Endodermal cell (in vitro differentiated cells): ENCODE measurements at regions not wholly inside any gene's neighbourhood (a gene's known extent, or its start where the extent isn't known, plus 50 kb on each side); places are given as distances from the start of the nearest gene placed in this dataset.

ENCODE experiments used
- DNase-seq: peaks from one replicate; pipeline ENCODE4 v3.0.0-alpha.2; 2017
- H3K27ac ChIP-seq: 2 replicates; pipeline ENCODE4 v1.5.1; 2013; ENCODE audit warnings: mild to moderate bottlenecking, low read depth, low read length, moderate library complexity
- H3K27me3 ChIP-seq: 2 replicates; pipeline ENCODE4 v1.6.1; 2013; ENCODE audit warnings: mild to moderate bottlenecking, low read length, moderate library complexity; ENCODE audit not compliant: insufficient read depth, control insufficient read depth, poor library complexity, severe bottlenecking
- H3K36me3 ChIP-seq: 2 replicates; pipeline ENCODE4 v1.7.0; 2013; ENCODE audit warnings: mild to moderate bottlenecking, low read length, moderate library complexity; ENCODE audit not compliant: control insufficient read depth, insufficient read depth
- H3K4me1 ChIP-seq: one replicate; pipeline ENCODE4 v1.7.0; 2013; ENCODE audit warnings: low read length; ENCODE audit not compliant: control insufficient read depth, insufficient read depth
- H3K4me3 ChIP-seq: 2 replicates; pipeline ENCODE4 v1.5.1; 2013; ENCODE audit warnings: mild to moderate bottlenecking, low read length, moderate library complexity
- H3K9ac ChIP-seq: 2 replicates; pipeline ENCODE4 v1.6.1; 2013; ENCODE audit warnings: mild to moderate bottlenecking, low read length, moderate library complexity; ENCODE audit not compliant: poor library complexity, severe bottlenecking; ENCODE audit errors: extremely low read depth
- H3K9me3 ChIP-seq: 2 replicates; pipeline ENCODE4 v1.6.1; 2013; ENCODE audit warnings: mild to moderate bottlenecking, low read length, moderate library complexity; ENCODE audit not compliant: control insufficient read depth
- H3K27ac Mint-ChIP-seq: 2 replicates; pipeline ENCODE4 v1.8.0; 2020; ENCODE audit warnings: mixed read lengths
- H3K27me3 Mint-ChIP-seq: 2 replicates; pipeline ENCODE4 v1.8.0; 2021; ENCODE audit warnings: mild to moderate bottlenecking, mixed read lengths; ENCODE audit not compliant: insufficient read depth
- H3K36me3 Mint-ChIP-seq: 2 replicates; pipeline ENCODE4 v1.8.0; 2020; ENCODE audit warnings: low read depth, mixed read lengths
- H3K4me1 Mint-ChIP-seq: 2 replicates; pipeline ENCODE4 v1.8.0; 2020; ENCODE audit warnings: mixed read lengths
- H3K4me3 Mint-ChIP-seq: 2 replicates; pipeline ENCODE4 v1.8.0; 2020; ENCODE audit warnings: mild to moderate bottlenecking, moderate library complexity, mixed read lengths
- H3K9me3 Mint-ChIP-seq: 2 replicates; pipeline ENCODE4 v1.8.0; 2020; ENCODE audit warnings: mild to moderate bottlenecking, mixed read lengths
- WGBS, 2 experiments: methylation state at CpG; one replicate each; pipeline versions ENCODE4 v1.1.5 to v1.1.7; 2013; ENCODE audit warnings: missing lambda C conversion rate in 2 of 2, mixed read lengths in 1 of 2; ENCODE audit not compliant: insufficient coverage in 1 of 2, insufficient read length in 1 of 2; 5-methylcytosine and 5-hydroxymethylcytosine counted together
- TF ChIP-seq, protein P1 (sequence below): fragments of 200-600 bp; sonication (generic); conservative IDR thresholded peaks from 2 replicates; pipeline ENCODE4 v1.5.0; 2021; ENCODE audit warnings: antibody characterized with exemption, mild to moderate bottlenecking

DNA sequence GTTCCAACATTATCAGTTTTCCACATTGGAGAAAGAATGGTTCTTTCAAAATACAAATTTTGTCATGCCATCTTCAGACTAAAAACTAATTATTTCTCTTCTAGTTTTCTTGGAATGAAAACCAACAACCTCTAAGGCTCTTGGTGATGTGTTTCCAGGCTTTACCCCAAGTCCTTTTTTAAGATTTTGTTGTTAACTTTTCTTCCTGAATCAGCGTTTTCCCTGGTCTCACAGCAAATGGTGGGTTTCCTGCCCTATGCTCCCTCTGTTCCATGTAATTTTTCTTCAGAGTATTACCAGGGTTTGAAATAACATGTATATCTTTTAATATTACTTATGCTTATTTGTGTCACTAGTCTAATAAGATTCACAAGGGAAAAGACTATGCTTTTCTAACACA, 1311.9 kb downstream of the LRFN5 start:
- no peaks in the 10 kb centered on the region for H3K27me3 ChIP-seq
- TF ChIP-seq, protein P1, sequence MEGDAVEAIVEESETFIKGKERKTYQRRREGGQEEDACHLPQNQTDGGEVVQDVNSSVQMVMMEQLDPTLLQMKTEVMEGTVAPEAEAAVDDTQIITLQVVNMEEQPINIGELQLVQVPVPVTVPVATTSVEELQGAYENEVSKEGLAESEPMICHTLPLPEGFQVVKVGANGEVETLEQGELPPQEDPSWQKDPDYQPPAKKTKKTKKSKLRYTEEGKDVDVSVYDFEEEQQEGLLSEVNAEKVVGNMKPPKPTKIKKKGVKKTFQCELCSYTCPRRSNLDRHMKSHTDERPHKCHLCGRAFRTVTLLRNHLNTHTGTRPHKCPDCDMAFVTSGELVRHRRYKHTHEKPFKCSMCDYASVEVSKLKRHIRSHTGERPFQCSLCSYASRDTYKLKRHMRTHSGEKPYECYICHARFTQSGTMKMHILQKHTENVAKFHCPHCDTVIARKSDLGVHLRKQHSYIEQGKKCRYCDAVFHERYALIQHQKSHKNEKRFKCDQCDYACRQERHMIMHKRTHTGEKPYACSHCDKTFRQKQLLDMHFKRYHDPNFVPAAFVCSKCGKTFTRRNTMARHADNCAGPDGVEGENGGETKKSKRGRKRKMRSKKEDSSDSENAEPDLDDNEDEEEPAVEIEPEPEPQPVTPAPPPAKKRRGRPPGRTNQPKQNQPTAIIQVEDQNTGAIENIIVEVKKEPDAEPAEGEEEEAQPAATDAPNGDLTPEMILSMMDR: no peak
- Mint-ChIP-seq H3K4me1 (no peaks in the 10 kb centered on the region), H3K27ac (no peak overlapping the region), H3K27me3 (no peaks in the 10 kb centered on the region), H3K36me3 (no peaks in the 10 kb centered on the region), H3K4me3 (no peak overlapping the region), H3K9me3 (peaks cover 2% of the 10 kb centered on the region)
- H3K36me3 ChIP-seq: no peaks in the 10 kb centered on the region
- DNase-seq: no peak
- H3K9ac ChIP-seq: no peak overlapping the region
- WGBS, 2 experiments: 100% methylated on average over 1 of the region's 1 CpG
- no peaks in the 10 kb centered on the region for H3K9me3 ChIP-seq
- no peak overlapping the region for H3K4me3 ChIP-seq
- no peak overlapping the region for H3K27ac ChIP-seq
- no peaks in the 10 kb centered on the region for H3K4me1 ChIP-seq

DNA sequence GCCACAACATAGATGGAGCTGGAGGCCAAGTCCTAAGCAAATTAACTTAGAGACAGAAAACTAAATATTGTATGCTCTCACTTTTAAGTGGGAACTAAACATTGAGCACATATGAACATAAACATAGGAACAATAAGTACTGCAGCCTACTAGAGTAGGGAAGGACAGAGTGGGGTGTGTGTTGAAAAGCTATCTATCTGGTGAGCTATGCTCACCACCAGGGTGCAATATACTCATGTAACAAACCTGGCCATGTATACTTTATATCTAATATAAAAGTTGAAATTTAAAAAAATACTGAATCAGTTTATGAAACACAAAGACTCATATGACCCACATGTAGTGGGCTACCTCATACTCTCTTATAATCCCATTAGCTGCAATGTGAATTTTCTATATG, 1305.0 kb downstream of the LRFN5 start:
- no peaks in the 10 kb centered on the region for H3K27me3 Mint-ChIP-seq
- H3K4me1 Mint-ChIP-seq: no peaks in the 10 kb centered on the region
- no peaks in the 10 kb centered on the region for H3K36me3 Mint-ChIP-seq

DNA sequence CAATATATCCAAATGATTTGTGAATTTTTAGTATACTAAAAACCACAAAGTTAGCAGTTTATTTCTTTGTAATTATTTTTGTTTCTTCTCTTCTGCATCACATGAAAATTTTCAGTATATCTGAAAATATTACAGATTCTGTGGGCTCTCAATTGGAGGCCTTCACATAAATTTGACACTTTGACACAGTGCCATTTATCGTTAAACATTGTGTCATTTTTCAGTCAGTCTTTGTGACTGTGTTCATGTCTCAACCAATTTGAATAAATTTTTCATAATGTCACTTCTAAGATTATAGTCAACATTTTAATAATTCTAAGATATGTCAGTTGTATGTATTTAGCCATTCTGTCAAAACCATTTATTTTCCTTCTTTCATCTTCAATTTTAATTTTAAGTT, 1303.0 kb downstream of the LRFN5 start:
- Mint-ChIP-seq H3K27ac (no peak overlapping the region), H3K27me3 (no peaks in the 10 kb centered on the region), H3K9me3 (no peaks in the 10 kb centered on the region), H3K4me3 (no peak overlapping the region), H3K36me3 (no peaks in the 10 kb centered on the region), H3K4me1 (no peaks in the 10 kb centered on the region)
- no peak overlapping the region for H3K27ac ChIP-seq
- TF ChIP-seq, protein P1: no peak
- no peak for DNase-seq
- WGBS, 2 experiments: 89 to 100% methylated on average over 1 of the region's 1 CpG
- H3K4me3 ChIP-seq: no peak overlapping the region
- H3K9ac ChIP-seq: no peak overlapping the region
- H3K4me1 ChIP-seq: no peaks in the 10 kb centered on the region
- H3K27me3 ChIP-seq: no peaks in the 10 kb centered on the region
- H3K9me3 ChIP-seq: no peaks in the 10 kb centered on the region
- H3K36me3 ChIP-seq: no peaks in the 10 kb centered on the region

More for the DNA sequence above, 1305.0 kb downstream of the LRFN5 start:
- Mint-ChIP-seq H3K27ac (no peak overlapping the region), H3K9me3 (no peaks in the 10 kb centered on the region), H3K4me3 (no peak overlapping the region)
- Histone ChIP-seq H3K27me3 (no peaks in the 10 kb centered on the region), H3K4me3 (no peak overlapping the region), H3K9me3 (no peaks in the 10 kb centered on the region), H3K9ac (no peak overlapping the region), H3K36me3 (no peaks in the 10 kb centered on the region), H3K4me1 (no peaks in the 10 kb centered on the region), H3K27ac (no peak overlapping the region)
- DNase-seq: no peak
- TF ChIP-seq, protein P1: peak; percentile 57
